ENCODE measurements at regions not wholly inside any gene's neighbourhood (a gene's known extent, or its start where the extent isn't known, plus 50 kb on each side); places are given as distances from the start of the nearest gene placed in this dataset.

- no peak for TF ChIP-seq POLR2AphosphoS5 (IDR thresholded peaks at IDR 0.05; ENCODE audit: low read depth)
- TF ChIP-seq CTCF (conservative IDR thresholded peaks at IDR 0.05; ENCODE audit: low read depth in 2 of 2), result no peak
- TF ChIP-seq ZNF331 (CRISPR knock-in tag; IDR thresholded peaks at IDR 0.05; ENCODE audit: low read depth), result no peak
- TF ChIP-seq EZH2phosphoT487 (IDR thresholded peaks at IDR 0.05; ENCODE audit: unreplicated experiment), result no peak
- no peak for TF ChIP-seq CREB1 (CRISPR knock-in tag; IDR thresholded peaks at IDR 0.05; ENCODE audit: low read depth)
Observed at GRCh38 chr2:200050921-200051610, 95.7 kb downstream of the MAIP1 start (continued).

- Mint-ChIP-seq H3K27ac (no peak overlapping the region), H3K27me3 (ENCODE audit: insufficient read depth, low read depth, poor library complexity) (peaks cover 8% of the 10 kb centered on the region), H3K9me3 (peaks cover 7% of the 10 kb centered on the region), H3K4me3 (no peak overlapping the region), H3K36me3 (ENCODE audit: low read depth) (peaks cover 13% of the 10 kb centered on the region), H3K4me1 (no peaks in the 10 kb centered on the region; the same call in 2 of the 3 replicates)
- H3K4me3 ChIP-seq, result no peak overlapping the region
- no peak overlapping the region for H3K27ac ChIP-seq (ENCODE audit: low read depth)
- no peaks in the 10 kb centered on the region for H3K4me1 ChIP-seq (ENCODE audit: insufficient read depth)
- no peaks in the 10 kb centered on the region for H3K79me2 ChIP-seq (replicated peaks; ENCODE audit: insufficient read depth)
- no peaks in the 10 kb centered on the region for H3K36me3 ChIP-seq (ENCODE audit: insufficient read depth)
- H4K20me1 ChIP-seq (replicated peaks; ENCODE audit: insufficient read depth), result no peaks in the 10 kb centered on the region
- no peak overlapping the region for H2AFZ ChIP-seq
- 0 out of 2 replicates have a peak, but pooled peaks cover 11% of the 10 kb centered on the region for H3K9me2 ChIP-seq (ENCODE audit: insufficient read depth)
- ATAC-seq (no peak), DNase-seq (ENCODE audit: low spot score) (no peak)
- H3K4me2 ChIP-seq, result no peak overlapping the region
- no peaks in the 10 kb centered on the region for H3F3A ChIP-seq (replicated peaks; ENCODE audit: low read depth)
- H3K27me3 ChIP-seq (ENCODE audit: insufficient read depth), result no peaks in the 10 kb centered on the region
- TF ChIP-seq CREB1 (CRISPR knock-in tag; IDR thresholded peaks at IDR 0.05; ENCODE audit: low read depth) (no peak), NANOG (IDR thresholded peaks at IDR 0.05; ENCODE audit: borderline replicate concordance) (no peak)
Observed at GRCh38 chr2:200051611-200051945, 96.2 kb downstream of the MAIP1 start.

- Histone ChIP-seq H3K4me2 (no peak overlapping the region), H3K27me3 (ENCODE audit: insufficient read depth) (no peaks in the 10 kb centered on the region), H3K27ac (ENCODE audit: low read depth) (no peak overlapping the region), H3K4me1 (ENCODE audit: insufficient read depth) (no peaks in the 10 kb centered on the region), H4K20me1 (replicated peaks; ENCODE audit: insufficient read depth) (no peaks in the 10 kb centered on the region), H3K79me2 (replicated peaks; ENCODE audit: insufficient read depth) (no peaks in the 10 kb centered on the region), H3K4me3 (no peak overlapping the region), H3K36me3 (ENCODE audit: insufficient read depth) (no peaks in the 10 kb centered on the region), H3K9me2 (ENCODE audit: insufficient read depth) (0 out of 2 replicates have a peak, but pooled peaks cover 11% of the 10 kb centered on the region), H3F3A (replicated peaks; ENCODE audit: low read depth) (no peaks in the 10 kb centered on the region), H2AFZ (no peak overlapping the region)
- Mint-ChIP-seq H3K9me3 (peaks cover 13% of the 10 kb centered on the region), H3K4me1 (no peaks in the 10 kb centered on the region; the same call in 2 of the 3 replicates), H3K36me3 (ENCODE audit: low read depth) (peaks cover 20% of the 10 kb centered on the region), H3K4me3 (no peak overlapping the region), H3K27me3 (ENCODE audit: insufficient read depth, low read depth, poor library complexity) (peaks cover 8% of the 10 kb centered on the region), H3K27ac (no peak overlapping the region)
- DNase-seq (ENCODE audit: low spot score), result no peak
- ATAC-seq, result no peak
- TF ChIP-seq CREB1 (CRISPR knock-in tag; IDR thresholded peaks at IDR 0.05; ENCODE audit: low read depth) (no peak), CTCF (conservative IDR thresholded peaks at IDR 0.05; ENCODE audit: low read depth in 2 of 2) (no peak), STAT1 (IDR thresholded peaks at IDR 0.05; ENCODE audit: unreplicated experiment) (no peak), NANOG (IDR thresholded peaks at IDR 0.05; ENCODE audit: borderline replicate concordance) (no peak), POLR2AphosphoS5 (IDR thresholded peaks at IDR 0.05; ENCODE audit: low read depth) (no peak), ETS1 (IDR thresholded peaks at IDR 0.05) (no peak)
Observed at GRCh38 chr2:200052627-200053026, 97.2 kb downstream of the MAIP1 start.

Data from GM23338 (cell line).